ENCODE measurements at regions not wholly inside any gene's neighbourhood (a gene's known extent, or its start where the extent isn't known, plus 50 kb on each side); places are given as distances from the start of the nearest gene placed in this dataset.
"Not testable (repeated sequence)": the region's sequence is repeated elsewhere in the genome, so short reads cannot be mapped to it uniquely, and the experiment has no call there.

DNA sequence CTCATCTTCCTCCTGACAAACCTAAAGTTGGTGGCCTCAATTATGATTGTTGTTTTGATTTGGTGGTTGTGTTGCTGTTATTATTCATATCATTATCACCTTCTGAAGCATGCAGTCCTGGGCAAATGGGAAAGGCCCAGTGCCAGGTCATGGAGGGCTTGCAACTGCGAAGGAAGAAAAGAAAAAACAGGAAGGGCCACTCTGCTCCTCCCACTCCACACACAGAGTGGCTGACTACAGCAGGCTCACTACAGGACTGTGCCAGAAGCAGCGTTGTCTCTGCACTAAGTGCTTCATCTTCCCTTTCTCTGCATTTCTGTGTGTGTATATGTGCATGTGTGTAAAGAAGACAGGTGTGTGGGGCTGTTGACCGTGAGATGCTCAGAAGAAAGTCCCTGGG lies 231.9 kb downstream of the ANKRD30B start:
- H3K27me3 ChIP-seq (ENCODE audit: control insufficient read depth, insufficient read depth, low read length) = no peaks in the 10 kb centered on the region
- no peak overlapping the region for H3K27ac ChIP-seq (ENCODE audit: low read length)
- DNase-seq (ENCODE audit: low read depth, low spot score) (no peak), ATAC-seq (no peak)
- ChIA-PET POLR2A (no interaction called here), CTCF (no interaction called here)
- H3K4me3 ChIP-seq (ENCODE audit: low read depth in 2 of 2, low read length in 2 of 2) = no peak overlapping the region
- H3K36me3 ChIP-seq (ENCODE audit: control insufficient read depth, insufficient read depth, low read length) = no peaks in the 10 kb centered on the region
- H3K4me1 ChIP-seq (ENCODE audit: control insufficient read depth, insufficient read depth, low read length) = no peaks in the 10 kb centered on the region
- in situ Hi-C loops (cut with HindIII; ENCODE audit: low pct_unique_long_range_greater_than_20kb, low sequenced_read_pairs) (no loop called here), intact Hi-C loops (cut with micrococcal nuclease; ENCODE audit: unreplicated experiment) (no loop called here)
- H3K9me3 ChIP-seq (ENCODE audit: control insufficient read depth, insufficient read depth, low read depth, low read length) = no peaks in the 10 kb centered on the region
- BruUV-seq (replicated peaks) = no TSS peak
- TF ChIP-seq, protein P1, sequence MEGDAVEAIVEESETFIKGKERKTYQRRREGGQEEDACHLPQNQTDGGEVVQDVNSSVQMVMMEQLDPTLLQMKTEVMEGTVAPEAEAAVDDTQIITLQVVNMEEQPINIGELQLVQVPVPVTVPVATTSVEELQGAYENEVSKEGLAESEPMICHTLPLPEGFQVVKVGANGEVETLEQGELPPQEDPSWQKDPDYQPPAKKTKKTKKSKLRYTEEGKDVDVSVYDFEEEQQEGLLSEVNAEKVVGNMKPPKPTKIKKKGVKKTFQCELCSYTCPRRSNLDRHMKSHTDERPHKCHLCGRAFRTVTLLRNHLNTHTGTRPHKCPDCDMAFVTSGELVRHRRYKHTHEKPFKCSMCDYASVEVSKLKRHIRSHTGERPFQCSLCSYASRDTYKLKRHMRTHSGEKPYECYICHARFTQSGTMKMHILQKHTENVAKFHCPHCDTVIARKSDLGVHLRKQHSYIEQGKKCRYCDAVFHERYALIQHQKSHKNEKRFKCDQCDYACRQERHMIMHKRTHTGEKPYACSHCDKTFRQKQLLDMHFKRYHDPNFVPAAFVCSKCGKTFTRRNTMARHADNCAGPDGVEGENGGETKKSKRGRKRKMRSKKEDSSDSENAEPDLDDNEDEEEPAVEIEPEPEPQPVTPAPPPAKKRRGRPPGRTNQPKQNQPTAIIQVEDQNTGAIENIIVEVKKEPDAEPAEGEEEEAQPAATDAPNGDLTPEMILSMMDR (IDR thresholded peaks at IDR 0.05) = no peak
- no peak for TF ChIP-seq TCF7L2 (IDR thresholded peaks at IDR 0.05; ENCODE audit: low read depth, low read length)
- TF ChIP-seq, protein P2, sequence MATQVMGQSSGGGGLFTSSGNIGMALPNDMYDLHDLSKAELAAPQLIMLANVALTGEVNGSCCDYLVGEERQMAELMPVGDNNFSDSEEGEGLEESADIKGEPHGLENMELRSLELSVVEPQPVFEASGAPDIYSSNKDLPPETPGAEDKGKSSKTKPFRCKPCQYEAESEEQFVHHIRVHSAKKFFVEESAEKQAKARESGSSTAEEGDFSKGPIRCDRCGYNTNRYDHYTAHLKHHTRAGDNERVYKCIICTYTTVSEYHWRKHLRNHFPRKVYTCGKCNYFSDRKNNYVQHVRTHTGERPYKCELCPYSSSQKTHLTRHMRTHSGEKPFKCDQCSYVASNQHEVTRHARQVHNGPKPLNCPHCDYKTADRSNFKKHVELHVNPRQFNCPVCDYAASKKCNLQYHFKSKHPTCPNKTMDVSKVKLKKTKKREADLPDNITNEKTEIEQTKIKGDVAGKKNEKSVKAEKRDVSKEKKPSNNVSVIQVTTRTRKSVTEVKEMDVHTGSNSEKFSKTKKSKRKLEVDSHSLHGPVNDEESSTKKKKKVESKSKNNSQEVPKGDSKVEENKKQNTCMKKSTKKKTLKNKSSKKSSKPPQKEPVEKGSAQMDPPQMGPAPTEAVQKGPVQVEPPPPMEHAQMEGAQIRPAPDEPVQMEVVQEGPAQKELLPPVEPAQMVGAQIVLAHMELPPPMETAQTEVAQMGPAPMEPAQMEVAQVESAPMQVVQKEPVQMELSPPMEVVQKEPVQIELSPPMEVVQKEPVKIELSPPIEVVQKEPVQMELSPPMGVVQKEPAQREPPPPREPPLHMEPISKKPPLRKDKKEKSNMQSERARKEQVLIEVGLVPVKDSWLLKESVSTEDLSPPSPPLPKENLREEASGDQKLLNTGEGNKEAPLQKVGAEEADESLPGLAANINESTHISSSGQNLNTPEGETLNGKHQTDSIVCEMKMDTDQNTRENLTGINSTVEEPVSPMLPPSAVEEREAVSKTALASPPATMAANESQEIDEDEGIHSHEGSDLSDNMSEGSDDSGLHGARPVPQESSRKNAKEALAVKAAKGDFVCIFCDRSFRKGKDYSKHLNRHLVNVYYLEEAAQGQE (IDR thresholded peaks at IDR 0.05; ENCODE audit: insufficient read depth in 1 of 2, low read depth in 2 of 2, low read length in 1 of 2) = no peak
- no peak for TF ChIP-seq POLR2AphosphoS5 (IDR thresholded peaks at IDR 0.05; ENCODE audit: low read depth, low read length)

DNA sequence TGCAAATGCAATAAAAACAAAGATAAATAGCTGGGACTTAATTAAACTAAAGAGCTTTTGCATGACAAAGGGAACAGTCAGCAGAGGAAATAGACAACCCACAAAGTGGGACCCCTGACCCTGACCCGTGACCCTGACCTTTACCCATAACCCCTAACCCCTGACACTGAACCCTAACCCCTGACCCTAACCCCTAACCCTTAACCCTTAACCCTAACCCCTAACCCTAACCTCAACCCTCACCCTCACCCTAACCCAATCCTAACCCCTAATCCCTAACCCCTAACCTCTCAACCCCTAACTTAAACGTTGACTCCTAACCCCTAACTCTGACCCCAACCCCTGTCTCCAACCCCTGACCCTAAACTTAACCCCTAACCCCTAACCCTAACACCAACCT lies 236.6 kb downstream of the ANKRD30B start:
- intact Hi-C loops (cut with micrococcal nuclease; ENCODE audit: unreplicated experiment); H3K36me3 ChIP-seq (ENCODE audit: control insufficient read depth, insufficient read depth, low read length); H3K9me3 ChIP-seq (ENCODE audit: control insufficient read depth, insufficient read depth, low read depth, low read length); DNase-seq (ENCODE audit: low read depth, low spot score); POLR2A ChIA-PET; H3K27me3 ChIP-seq (ENCODE audit: control insufficient read depth, insufficient read depth, low read length); H3K27ac ChIP-seq (ENCODE audit: low read length); BruUV-seq (replicated peaks); ATAC-seq; H3K4me3 ChIP-seq (ENCODE audit: low read depth in 2 of 2, low read length in 2 of 2); CTCF ChIA-PET; in situ Hi-C loops (cut with HindIII; ENCODE audit: low pct_unique_long_range_greater_than_20kb, low sequenced_read_pairs); H3K4me1 ChIP-seq (ENCODE audit: control insufficient read depth, insufficient read depth, low read length): not testable (repeated sequence)

- intact Hi-C loops (cut with micrococcal nuclease; ENCODE audit: unreplicated experiment); POLR2A ChIA-PET; H3K27ac ChIP-seq (ENCODE audit: low read length); H3K4me1 ChIP-seq (ENCODE audit: control insufficient read depth, insufficient read depth, low read length); DNase-seq (ENCODE audit: low read depth, low spot score); H3K27me3 ChIP-seq (ENCODE audit: control insufficient read depth, insufficient read depth, low read length); H3K4me3 ChIP-seq (ENCODE audit: low read depth in 2 of 2, low read length in 2 of 2); ATAC-seq; BruUV-seq (replicated peaks); in situ Hi-C loops (cut with HindIII; ENCODE audit: low pct_unique_long_range_greater_than_20kb, low sequenced_read_pairs); H3K36me3 ChIP-seq (ENCODE audit: control insufficient read depth, insufficient read depth, low read length); H3K9me3 ChIP-seq (ENCODE audit: control insufficient read depth, insufficient read depth, low read depth, low read length); CTCF ChIA-PET: not testable (repeated sequence)
Observed at GRCh38 chr18:14985291-14986013, 237.5 kb downstream of the ANKRD30B start.

DNA sequence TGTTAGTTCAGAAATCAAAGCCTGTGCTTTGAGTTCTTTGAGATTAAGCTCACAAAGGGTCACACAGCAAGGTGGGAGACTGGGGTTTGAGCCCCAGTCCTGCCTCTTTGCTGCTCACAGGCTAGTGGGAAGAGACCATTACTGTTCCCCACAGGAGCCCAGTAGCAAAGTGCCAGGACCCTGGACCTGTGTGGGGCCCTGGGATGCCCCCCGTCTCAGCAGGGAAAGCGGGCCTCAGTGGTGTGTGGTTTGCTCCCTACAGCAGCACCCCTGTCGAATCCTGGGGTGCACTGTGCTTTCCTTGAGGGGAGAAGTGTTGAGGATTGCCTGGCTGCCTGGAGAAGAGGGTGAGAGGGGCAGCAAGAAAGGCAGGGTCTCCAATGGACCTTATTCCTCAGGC lies 239.4 kb downstream of the ANKRD30B start:
- H3K4me1 ChIP-seq (ENCODE audit: control insufficient read depth, insufficient read depth, low read length); in situ Hi-C loops (cut with HindIII; ENCODE audit: low pct_unique_long_range_greater_than_20kb, low sequenced_read_pairs); BruUV-seq (replicated peaks); ATAC-seq; DNase-seq (ENCODE audit: low read depth, low spot score); H3K27ac ChIP-seq (ENCODE audit: low read length); H3K27me3 ChIP-seq (ENCODE audit: control insufficient read depth, insufficient read depth, low read length); POLR2A ChIA-PET; intact Hi-C loops (cut with micrococcal nuclease; ENCODE audit: unreplicated experiment); H3K36me3 ChIP-seq (ENCODE audit: control insufficient read depth, insufficient read depth, low read length); H3K4me3 ChIP-seq (ENCODE audit: low read depth in 2 of 2, low read length in 2 of 2); CTCF ChIA-PET; H3K9me3 ChIP-seq (ENCODE audit: control insufficient read depth, insufficient read depth, low read depth, low read length): not testable (repeated sequence)

DNA sequence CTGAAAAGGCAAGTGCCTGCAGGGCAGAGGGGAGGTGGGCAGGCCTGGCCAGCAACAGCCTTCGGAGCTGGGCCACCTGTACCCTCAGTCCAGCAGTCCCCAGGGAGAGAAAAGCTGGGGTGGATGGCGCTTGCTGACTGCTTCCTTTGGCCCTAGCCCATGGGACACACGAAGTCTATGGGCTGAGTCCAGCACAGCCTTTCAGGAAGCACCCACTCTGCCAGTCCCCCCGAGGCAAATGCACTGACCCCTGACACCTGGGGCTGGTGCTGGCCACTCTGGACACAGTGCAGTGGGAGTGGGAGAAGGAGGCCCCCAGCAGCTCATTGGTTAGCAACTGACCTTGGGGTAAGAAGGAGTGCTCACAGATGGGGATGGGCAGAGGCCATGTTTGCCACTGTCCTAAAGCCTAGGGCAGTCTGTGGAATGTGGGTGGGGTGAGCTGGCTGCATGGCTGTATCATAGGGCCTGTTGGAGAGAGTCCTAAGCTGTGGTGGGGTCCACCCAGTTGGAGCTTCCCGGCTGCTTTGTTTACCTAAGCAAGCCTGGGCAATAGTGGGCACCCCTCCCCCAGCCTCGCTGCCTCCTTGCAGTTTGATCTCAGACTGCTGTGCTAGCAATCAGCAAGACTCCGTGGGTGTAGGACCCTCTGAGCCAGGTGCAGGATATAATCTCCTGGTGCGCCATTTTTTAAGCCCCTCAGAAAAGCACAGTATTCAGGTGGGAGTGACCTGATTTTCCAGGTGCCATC lies 240.2 kb downstream of the ANKRD30B start:
- CTCF ChIA-PET; DNase-seq (ENCODE audit: low read depth, low spot score); H3K36me3 ChIP-seq (ENCODE audit: control insufficient read depth, insufficient read depth, low read length); H3K27ac ChIP-seq (ENCODE audit: low read length); in situ Hi-C loops (cut with HindIII; ENCODE audit: low pct_unique_long_range_greater_than_20kb, low sequenced_read_pairs); BruUV-seq (replicated peaks); H3K4me3 ChIP-seq (ENCODE audit: low read depth in 2 of 2, low read length in 2 of 2); ATAC-seq; H3K4me1 ChIP-seq (ENCODE audit: control insufficient read depth, insufficient read depth, low read length); POLR2A ChIA-PET; intact Hi-C loops (cut with micrococcal nuclease; ENCODE audit: unreplicated experiment); H3K9me3 ChIP-seq (ENCODE audit: control insufficient read depth, insufficient read depth, low read depth, low read length); H3K27me3 ChIP-seq (ENCODE audit: control insufficient read depth, insufficient read depth, low read length): not testable (repeated sequence)

All from Panc1 (cell line).